CD4-positive, CD25-positive, alpha-beta regulatory T cell (primary cell): ENCODE measurements at regions not wholly inside any gene's neighbourhood (a gene's known extent, or its start where the extent isn't known, plus 50 kb on each side); places are given as distances from the start of the nearest gene placed in this dataset.

Experiments
- ATAC-seq, 2 donors: fragments of 150-1000 bp; cut with Tn5 transposase; one replicate each; pipeline ENCODE4 v1.10.0; 2021; ENCODE audit warnings: low read depth in 2 of 2, moderate number of reproducible peaks in 2 of 2, moderate library complexity in 1 of 2
- DNase-seq, 3 donors: peaks; one replicate each; pipeline versions ENCODE4 v3.0.0 to v3.0.0-alpha.2; 2012 to 2022; ENCODE audit warnings: mixed read lengths in 1 of 3
- H3K27ac ChIP-seq: one replicate; pipeline ENCODE4 v1.7.0; 2013; ENCODE audit warnings: mild to moderate bottlenecking, low read length; ENCODE audit not compliant: insufficient read depth, poor library complexity, severe bottlenecking
- H3K27me3 ChIP-seq: one replicate; pipeline ENCODE4 v1.7.0; 2013; ENCODE audit warnings: low read length; ENCODE audit not compliant: control insufficient read depth, insufficient read depth
- H3K36me3 ChIP-seq: one replicate; pipeline ENCODE4 v1.7.0; 2013; ENCODE audit warnings: mild to moderate bottlenecking, low read length, moderate library complexity; ENCODE audit not compliant: control insufficient read depth, insufficient read depth
- H3K4me1 ChIP-seq: 2 replicates; pipeline ENCODE4 v1.7.0; 2013; ENCODE audit warnings: mild to moderate bottlenecking, low read length; ENCODE audit not compliant: insufficient read depth, control insufficient read depth, poor library complexity, severe bottlenecking
- H3K4me3 ChIP-seq: one replicate; pipeline ENCODE4 v1.7.0; 2013; ENCODE audit warnings: low read depth, mild to moderate bottlenecking, low read length, moderate library complexity
- H3K9me3 ChIP-seq, 2 experiments: 1 replicate in 1 of 2; 2 replicates in 1 of 2; pipeline ENCODE4 v1.7.0; 2013; ENCODE audit warnings: low read length in 2 of 2, mild to moderate bottlenecking in 1 of 2, moderate library complexity in 1 of 2; ENCODE audit not compliant: control insufficient read depth in 2 of 2
- H3K27ac Mint-ChIP-seq, 3 donors: one replicate each; pipeline ENCODE4 v1.8.0; 2020 to 2022; ENCODE audit warnings: mild to moderate bottlenecking in 3 of 3, mixed read lengths in 3 of 3, moderate library complexity in 2 of 3
- H3K27me3 Mint-ChIP-seq: one replicate; pipeline ENCODE4 v1.8.0; 2022; ENCODE audit warnings: mild to moderate bottlenecking, mixed read lengths
- H3K36me3 Mint-ChIP-seq: one replicate; pipeline ENCODE4 v1.8.0; 2020; ENCODE audit warnings: mixed read lengths
- H3K4me1 Mint-ChIP-seq, 4 donors: one replicate each; pipeline ENCODE4 v1.8.0; 2020 to 2022; ENCODE audit warnings: mixed read lengths in 4 of 4, mild to moderate bottlenecking in 1 of 4
- H3K4me3 Mint-ChIP-seq, 4 donors: one replicate each; pipeline ENCODE4 v1.8.0; 2020 to 2022; ENCODE audit warnings: mild to moderate bottlenecking in 4 of 4, mixed read lengths in 4 of 4, moderate library complexity in 3 of 4
- H3K9me3 Mint-ChIP-seq, 7 donors: one replicate each; pipeline ENCODE4 v1.8.0; 2020 to 2022; ENCODE audit warnings: mixed read lengths in 7 of 7, mild to moderate bottlenecking in 3 of 7, moderate library complexity in 2 of 7

DNA sequence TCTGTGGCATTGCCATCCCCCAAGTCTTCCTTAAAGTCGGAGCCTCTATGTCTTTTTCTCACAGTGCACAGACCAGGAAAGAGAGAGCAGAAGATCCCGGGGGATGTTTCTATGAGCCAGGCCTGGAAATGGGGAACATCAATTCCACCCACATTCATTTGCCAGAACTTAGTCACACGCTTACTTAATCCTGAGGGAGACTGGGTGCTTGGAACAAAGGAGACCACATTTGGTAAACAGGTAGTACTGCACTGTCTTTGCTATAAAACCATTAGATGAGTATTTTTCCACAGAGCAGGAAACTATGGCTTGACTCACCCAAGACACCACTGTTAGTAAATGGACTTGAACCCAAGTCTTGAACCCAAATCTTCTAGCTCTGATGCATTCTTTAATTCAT is 60.7 kb upstream of the CTTNBP2NL start:
- H3K27ac ChIP-seq = no peak overlapping the region
- H3K27me3 Mint-ChIP-seq = peaks cover 57% of the 10 kb centered on the region
- H3K36me3 ChIP-seq = no peaks in the 10 kb centered on the region
- ATAC-seq (no peak), DNase-seq (no peak)
- H3K27ac Mint-ChIP-seq = no peak overlapping the region
- peaks cover 0 to 7% (median 0%) of the 10 kb centered on the region in 4 donors for H3K4me1 Mint-ChIP-seq
- no peak overlapping the region for H3K4me3 ChIP-seq
- H3K4me3 Mint-ChIP-seq = no peak overlapping the region
- H3K9me3 Mint-ChIP-seq = peaks cover 0 to 5% (median 0%) of the 10 kb centered on the region in 7 donors
- H3K27me3 ChIP-seq = peaks cover 14% of the 10 kb centered on the region
- no peaks in the 10 kb centered on the region for H3K36me3 Mint-ChIP-seq
- no peaks in the 10 kb centered on the region for H3K9me3 ChIP-seq
- no peaks in the 10 kb centered on the region for H3K4me1 ChIP-seq

DNA sequence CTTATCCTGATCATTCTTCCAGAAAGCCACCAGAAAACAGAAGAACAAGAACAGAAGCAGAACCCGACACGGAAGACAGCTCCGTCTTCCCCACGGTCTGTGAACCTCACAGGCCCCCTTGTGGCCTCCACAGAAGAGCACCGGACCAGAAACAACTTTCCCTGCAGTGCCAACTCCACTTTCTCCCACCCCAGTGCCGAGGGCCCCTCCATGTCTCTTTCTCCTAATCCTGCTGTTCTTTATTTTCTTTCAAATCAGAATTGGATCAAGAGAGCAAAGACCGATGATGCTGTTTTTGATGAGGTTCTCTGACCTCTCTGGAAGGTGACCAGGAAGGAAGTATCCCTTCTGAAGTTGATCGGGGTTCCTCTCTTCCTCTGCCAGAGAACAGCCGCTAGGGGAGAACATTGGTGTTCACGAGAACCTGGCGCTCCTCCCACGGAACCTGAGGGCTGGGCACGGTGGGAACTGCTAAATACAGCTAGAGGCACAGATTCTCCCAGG is 58.9 kb upstream of the CTTNBP2NL start:
- no peak overlapping the region for H3K4me3 ChIP-seq
- peak overlapping the region in 2 of 4 donors; percentile 18 to 30 for H3K4me3 Mint-ChIP-seq
- peaks cover 0 to 5% (median 0%) of the 10 kb centered on the region in 7 donors for H3K9me3 Mint-ChIP-seq
- peaks cover 0 to 7% (median 0%) of the 10 kb centered on the region in 4 donors for H3K4me1 Mint-ChIP-seq
- no peaks in the 10 kb centered on the region for H3K4me1 ChIP-seq
- no peaks in the 10 kb centered on the region for H3K36me3 ChIP-seq
- no peak overlapping the region for H3K27ac Mint-ChIP-seq
- H3K9me3 ChIP-seq = no peaks in the 10 kb centered on the region
- H3K27me3 ChIP-seq = peaks cover 8% of the 10 kb centered on the region
- no peak for ATAC-seq
- H3K27me3 Mint-ChIP-seq = peaks cover 52% of the 10 kb centered on the region
- no peak overlapping the region for H3K27ac ChIP-seq
- peak in 1 of 3 donors; percentile 18 for DNase-seq
- H3K36me3 Mint-ChIP-seq = no peaks in the 10 kb centered on the region

DNA sequence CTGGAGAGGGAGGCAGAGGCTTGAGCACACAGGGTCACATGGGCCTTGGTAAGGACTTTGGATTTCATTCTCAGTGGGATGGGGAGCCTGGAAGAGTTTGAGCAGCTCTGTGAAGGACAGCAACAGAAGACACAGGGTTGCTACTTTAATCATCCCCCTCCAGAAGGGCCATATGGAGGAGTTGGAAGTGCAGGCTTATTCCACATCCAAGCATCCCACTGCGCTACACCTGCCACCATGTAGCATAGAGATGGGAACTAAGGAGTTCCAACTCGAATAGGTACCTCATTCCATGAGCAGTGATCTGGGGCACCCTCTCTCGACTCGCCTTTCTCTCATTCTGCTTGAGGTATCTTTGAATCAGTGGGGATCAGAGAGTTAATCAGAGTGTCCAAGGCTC is 54.0 kb upstream of the CTTNBP2NL start:
- no peak overlapping the region for H3K4me3 ChIP-seq
- Mint-ChIP-seq H3K4me1 (peaks cover 0 to 13% (median 8%) of the 10 kb centered on the region in 4 donors), H3K36me3 (no peaks in the 10 kb centered on the region), H3K9me3 (peaks cover 0 to 5% (median 0%) of the 10 kb centered on the region in 7 donors), H3K4me3 (no peak overlapping the region), H3K27me3 (peaks cover 34% of the 10 kb centered on the region), H3K27ac (no peak overlapping the region)
- H3K36me3 ChIP-seq = no peaks in the 10 kb centered on the region
- H3K27me3 ChIP-seq = peaks cover 7% of the 10 kb centered on the region
- no peak for ATAC-seq
- H3K4me1 ChIP-seq = peaks cover 7% of the 10 kb centered on the region
- no peak for DNase-seq
- no peak overlapping the region for H3K27ac ChIP-seq
- H3K9me3 ChIP-seq = no peaks in the 10 kb centered on the region

DNA sequence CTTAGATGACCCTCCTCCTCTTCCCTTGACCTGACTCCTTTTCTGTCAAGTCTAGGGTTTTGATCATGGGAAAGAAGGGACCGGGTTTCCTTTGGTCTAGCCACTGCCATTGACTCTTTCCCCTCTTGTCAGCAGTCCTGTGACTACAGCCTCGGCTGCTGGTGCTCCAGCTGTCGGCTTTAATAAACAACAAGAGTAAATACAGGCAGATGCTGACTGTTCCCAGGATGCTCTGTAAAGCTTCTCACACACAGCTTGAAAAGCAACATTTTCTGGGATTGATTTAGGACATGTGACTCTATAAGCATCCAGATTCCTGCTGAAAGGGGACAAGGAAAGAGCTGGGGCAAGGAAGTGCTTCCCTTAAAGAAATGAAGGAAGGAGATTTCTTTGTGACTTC is 53.5 kb upstream of the CTTNBP2NL start:
- Histone ChIP-seq H3K27me3 (peaks cover 7% of the 10 kb centered on the region), H3K4me1 (peaks cover 7% of the 10 kb centered on the region), H3K4me3 (no peak overlapping the region), H3K9me3 (no peaks in the 10 kb centered on the region), H3K36me3 (no peaks in the 10 kb centered on the region), H3K27ac (no peak overlapping the region)
- H3K36me3 Mint-ChIP-seq = no peaks in the 10 kb centered on the region
- no peak overlapping the region for H3K4me3 Mint-ChIP-seq
- ATAC-seq = no peak
- peaks cover 0 to 5% (median 0%) of the 10 kb centered on the region in 7 donors for H3K9me3 Mint-ChIP-seq
- peaks cover 29% of the 10 kb centered on the region for H3K27me3 Mint-ChIP-seq
- no peak for DNase-seq
- H3K4me1 Mint-ChIP-seq = peaks cover 0 to 11% (median 8%) of the 10 kb centered on the region in 4 donors
- H3K27ac Mint-ChIP-seq = no peak overlapping the region

DNA sequence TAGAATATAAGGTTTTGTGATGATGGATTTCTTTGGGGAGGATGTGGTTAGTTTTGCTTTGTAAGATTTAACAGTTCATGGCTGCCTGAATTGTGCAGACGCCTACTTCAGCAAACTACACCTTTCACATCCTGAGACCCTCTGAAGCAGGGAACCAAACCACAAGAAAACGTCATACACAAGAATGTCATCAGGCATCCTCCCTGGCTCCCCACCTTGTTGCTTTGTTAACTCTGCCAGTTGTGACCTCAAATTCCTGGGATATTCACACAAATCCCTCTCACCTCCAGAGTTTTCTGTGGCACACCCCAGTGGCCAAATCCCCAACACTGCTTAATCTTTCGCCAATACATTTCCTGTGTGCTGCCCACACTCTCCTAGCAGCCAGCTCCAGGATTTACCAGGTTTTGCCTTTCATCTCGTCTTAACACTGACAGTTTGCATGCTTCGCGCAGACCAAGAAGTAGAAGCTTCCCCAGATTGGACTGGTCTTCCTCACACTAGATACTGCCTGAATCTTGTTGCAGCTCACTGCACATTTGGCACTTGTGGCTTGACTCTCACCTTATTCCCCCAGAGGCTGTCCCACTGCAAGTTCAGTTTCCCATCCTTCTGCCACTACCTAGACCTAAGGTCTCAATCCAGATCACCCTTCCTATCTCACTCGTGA is 51.1 kb upstream of the CTTNBP2NL start:
- Histone ChIP-seq H3K27ac (no peak overlapping the region), H3K9me3 (no peaks in the 10 kb centered on the region)
- ATAC-seq = peak; percentile 55 to 58

More for the DNA sequence above, 51.1 kb upstream of the CTTNBP2NL start:
- no peaks in the 10 kb centered on the region for H3K36me3 Mint-ChIP-seq
- peak in 2 of 3 donors; percentile 18 to 68 for DNase-seq
- peaks cover 16% of the 10 kb centered on the region for H3K27me3 Mint-ChIP-seq
- peaks cover 0 to 4% (median 2%) of the 10 kb centered on the region in 7 donors for H3K9me3 Mint-ChIP-seq
- peaks cover 7% of the 10 kb centered on the region for H3K4me1 ChIP-seq
- H3K36me3 ChIP-seq = no peaks in the 10 kb centered on the region
- H3K4me1 Mint-ChIP-seq = peaks cover 0 to 11% (median 8%) of the 10 kb centered on the region in 4 donors
- H3K4me3 ChIP-seq = no peak overlapping the region
- H3K27me3 ChIP-seq = peaks cover 1% of the 10 kb centered on the region
- no peak overlapping the region for H3K4me3 Mint-ChIP-seq
- peak overlapping the region in 1 of 3 donors; percentile 11 for H3K27ac Mint-ChIP-seq
